DOHH2 (cell line): ENCODE measurements at regions not wholly inside any gene's neighbourhood (a gene's known extent, or its start where the extent isn't known, plus 50 kb on each side); places are given as distances from the start of the nearest gene placed in this dataset.

Experiments used
- CTCF ChIP-seq: fragments of 200-600 bp; sonication (generic); IDR thresholded peaks from one replicate; pipeline ENCODE4 v1.5.1; 2014; ENCODE audit warnings: antibody characterized with exemption, mild to moderate bottlenecking, low read depth, low read length; ENCODE audit not compliant: poor library complexity, severe bottlenecking
- EZH2phosphoT487 ChIP-seq: fragments of 200-600 bp; sonication (generic); IDR thresholded peaks from 2 replicates; pipeline ENCODE4 v1.6.1; 2017; ENCODE audit warnings: borderline replicate concordance, mild to moderate bottlenecking, antibody characterized with exemption, low read length, moderate library complexity, mixed read lengths

- TF ChIP-seq CTCF = no peak
- TF ChIP-seq EZH2phosphoT487 = no peak
Observed at GRCh38 chr18:73511771-73512503, 635.7 kb downstream of the FBXO15 start.
